ENCODE measurements at regions not wholly inside any gene's neighbourhood (a gene's known extent, or its start where the extent isn't known, plus 50 kb on each side); places are given as distances from the start of the nearest gene placed in this dataset.

DNA sequence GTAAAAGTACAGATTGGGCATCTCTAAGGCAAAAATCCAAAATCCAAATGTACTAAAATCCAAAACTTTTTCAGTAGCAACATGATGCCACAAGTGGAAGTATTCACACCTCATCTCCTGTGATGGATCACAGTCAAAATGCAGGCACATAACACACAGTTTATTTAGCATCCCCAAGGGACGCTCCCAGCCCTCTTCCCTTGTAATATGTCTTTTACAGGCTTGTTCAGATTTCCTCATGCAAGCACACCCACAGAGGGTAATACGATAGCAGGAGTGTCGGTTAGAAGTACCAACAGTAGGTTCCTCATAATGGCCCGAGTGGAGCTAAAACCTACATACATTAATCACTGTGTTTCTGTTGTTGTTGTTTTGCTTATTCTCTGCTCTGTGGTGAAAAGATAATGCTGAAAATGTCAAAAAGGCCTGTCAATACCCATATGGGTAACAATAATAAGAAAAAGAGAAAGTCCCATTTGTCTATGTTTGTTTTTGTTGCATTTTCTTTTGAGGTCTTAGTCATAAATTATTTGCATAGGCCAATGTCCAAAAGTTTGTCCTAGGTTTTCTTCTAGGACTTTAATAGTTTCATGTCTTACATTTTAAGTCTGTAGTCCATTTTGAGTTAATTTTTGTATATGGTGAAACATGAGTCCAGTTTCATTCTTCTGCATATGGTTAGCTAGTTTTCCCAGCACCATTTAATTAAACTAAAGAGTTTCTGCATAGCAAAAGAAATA lies 133.1 kb downstream of the LRIG3 start:
- no peaks in the 10 kb centered on the region for H3K79me2 ChIP-seq (ENCODE audit: insufficient read depth, low read length)
- no peak for ATAC-seq (ENCODE audit: insufficient read depth, low read depth)
- no peaks in the 10 kb centered on the region for H3K27me3 ChIP-seq (ENCODE audit: insufficient read depth, low read length, poor library complexity)
- TF ChIP-seq CTCF (IDR thresholded peaks at IDR 0.05; ENCODE audit: borderline replicate concordance, extremely low read depth, low read length, poor library complexity, severe bottlenecking), result no peak
- no peak for TF ChIP-seq EZH2 (IDR thresholded peaks at IDR 0.05; ENCODE audit: borderline replicate concordance, low read depth, low read length, severe bottlenecking)
- no peaks in the 10 kb centered on the region for H4K20me1 ChIP-seq (ENCODE audit: insufficient read depth, low read length)
- H2AFZ ChIP-seq (ENCODE audit: low read depth, low read length), result no peak overlapping the region
- H3K4me3 ChIP-seq (ENCODE audit: low read depth in 1 of 2, low read length in 2 of 2), result no peak overlapping the region
- H3K9me3 ChIP-seq (ENCODE audit: insufficient read depth, low read length, severe bottlenecking), result no peaks in the 10 kb centered on the region
- no peaks in the 10 kb centered on the region for H3K36me3 ChIP-seq (ENCODE audit: insufficient read depth, low read length)
- no peaks in the 10 kb centered on the region for H3K4me1 ChIP-seq (ENCODE audit: insufficient read depth, low read length)
- no peak overlapping the region for H3K9ac ChIP-seq (ENCODE audit: low read depth, low read length)
- no peak overlapping the region for H3K4me2 ChIP-seq (ENCODE audit: insufficient read depth, low read length)
- DNase-seq, result no peak
- H3K27ac ChIP-seq (ENCODE audit: low read length), result no peak overlapping the region

- Histone ChIP-seq H3K27me3 (ENCODE audit: insufficient read depth, low read length, poor library complexity) (no peaks in the 10 kb centered on the region), H3K27ac (ENCODE audit: low read length) (no peak overlapping the region), H3K9ac (ENCODE audit: low read depth, low read length) (no peak overlapping the region), H2AFZ (ENCODE audit: low read depth, low read length) (no peak overlapping the region), H3K4me1 (ENCODE audit: insufficient read depth, low read length) (no peaks in the 10 kb centered on the region), H3K4me2 (ENCODE audit: insufficient read depth, low read length) (no peak overlapping the region), H3K4me3 (ENCODE audit: low read depth in 1 of 2, low read length in 2 of 2) (no peak overlapping the region), H3K9me3 (ENCODE audit: insufficient read depth, low read length, severe bottlenecking) (no peaks in the 10 kb centered on the region), H3K36me3 (ENCODE audit: insufficient read depth, low read length) (no peaks in the 10 kb centered on the region), H4K20me1 (ENCODE audit: insufficient read depth, low read length) (no peaks in the 10 kb centered on the region), H3K79me2 (ENCODE audit: insufficient read depth, low read length) (no peaks in the 10 kb centered on the region)
- TF ChIP-seq CTCF (IDR thresholded peaks at IDR 0.05; ENCODE audit: borderline replicate concordance, extremely low read depth, low read length, poor library complexity, severe bottlenecking) (no peak), EZH2 (IDR thresholded peaks at IDR 0.05; ENCODE audit: borderline replicate concordance, low read depth, low read length, severe bottlenecking) (no peak)
- no peak for DNase-seq
- no peak for ATAC-seq (ENCODE audit: insufficient read depth, low read depth)
Observed at GRCh38 chr12:58794859-58795258, 125.4 kb downstream of the LRIG3 start.

DNA sequence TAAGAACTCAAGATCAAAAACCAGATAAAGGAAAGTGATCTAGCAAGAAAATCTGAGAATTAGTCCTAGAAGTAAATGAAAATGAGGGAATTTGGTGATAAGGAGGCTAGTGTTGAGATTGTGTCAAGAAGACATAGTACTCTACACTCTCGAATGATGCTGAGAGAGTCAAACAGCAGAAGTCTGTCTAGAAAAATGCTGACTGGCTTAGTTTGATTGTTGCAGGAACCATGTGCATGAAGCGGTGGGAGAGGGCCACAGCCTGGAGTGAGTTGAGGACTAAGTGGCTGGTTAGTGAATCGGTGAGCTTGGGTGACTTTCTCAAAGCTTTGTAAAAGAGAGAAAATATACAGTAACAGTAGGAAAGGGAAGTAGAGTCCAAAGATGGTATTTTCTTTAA lies 124.5 kb downstream of the LRIG3 start:
- Histone ChIP-seq H3K4me3 (ENCODE audit: low read depth in 1 of 2, low read length in 2 of 2) (no peak overlapping the region), H3K4me1 (ENCODE audit: insufficient read depth, low read length) (no peaks in the 10 kb centered on the region), H3K27me3 (ENCODE audit: insufficient read depth, low read length, poor library complexity) (no peaks in the 10 kb centered on the region)

More for the DNA sequence above, 124.5 kb downstream of the LRIG3 start:
- Histone ChIP-seq H3K9me3 (ENCODE audit: insufficient read depth, low read length, severe bottlenecking) (no peaks in the 10 kb centered on the region), H3K4me2 (ENCODE audit: insufficient read depth, low read length) (no peak overlapping the region), H2AFZ (ENCODE audit: low read depth, low read length) (no peak overlapping the region), H4K20me1 (ENCODE audit: insufficient read depth, low read length) (no peaks in the 10 kb centered on the region), H3K36me3 (ENCODE audit: insufficient read depth, low read length) (no peaks in the 10 kb centered on the region), H3K9ac (ENCODE audit: low read depth, low read length) (no peak overlapping the region), H3K27ac (ENCODE audit: low read length) (no peak overlapping the region), H3K79me2 (ENCODE audit: insufficient read depth, low read length) (no peaks in the 10 kb centered on the region)
- TF ChIP-seq CTCF (IDR thresholded peaks at IDR 0.05; ENCODE audit: borderline replicate concordance, extremely low read depth, low read length, poor library complexity, severe bottlenecking), result no peak
- no peak for TF ChIP-seq EZH2 (IDR thresholded peaks at IDR 0.05; ENCODE audit: borderline replicate concordance, low read depth, low read length, severe bottlenecking)
- ATAC-seq (ENCODE audit: insufficient read depth, low read depth) (no peak), DNase-seq (no peak)
